ENCODE measurements at regions not wholly inside any gene's neighbourhood (a gene's known extent, or its start where the extent isn't known, plus 50 kb on each side); places are given as distances from the start of the nearest gene placed in this dataset.
"Not testable (repeated sequence)": the region's sequence is repeated elsewhere in the genome, so short reads cannot be mapped to it uniquely, and the experiment has no call there.

GRCh38 chr12:58310809-58311622, 369.6 kb downstream of the ATP23 start:
- peak; percentile 7 for DNase-seq (ENCODE audit: low spot score)

DNA sequence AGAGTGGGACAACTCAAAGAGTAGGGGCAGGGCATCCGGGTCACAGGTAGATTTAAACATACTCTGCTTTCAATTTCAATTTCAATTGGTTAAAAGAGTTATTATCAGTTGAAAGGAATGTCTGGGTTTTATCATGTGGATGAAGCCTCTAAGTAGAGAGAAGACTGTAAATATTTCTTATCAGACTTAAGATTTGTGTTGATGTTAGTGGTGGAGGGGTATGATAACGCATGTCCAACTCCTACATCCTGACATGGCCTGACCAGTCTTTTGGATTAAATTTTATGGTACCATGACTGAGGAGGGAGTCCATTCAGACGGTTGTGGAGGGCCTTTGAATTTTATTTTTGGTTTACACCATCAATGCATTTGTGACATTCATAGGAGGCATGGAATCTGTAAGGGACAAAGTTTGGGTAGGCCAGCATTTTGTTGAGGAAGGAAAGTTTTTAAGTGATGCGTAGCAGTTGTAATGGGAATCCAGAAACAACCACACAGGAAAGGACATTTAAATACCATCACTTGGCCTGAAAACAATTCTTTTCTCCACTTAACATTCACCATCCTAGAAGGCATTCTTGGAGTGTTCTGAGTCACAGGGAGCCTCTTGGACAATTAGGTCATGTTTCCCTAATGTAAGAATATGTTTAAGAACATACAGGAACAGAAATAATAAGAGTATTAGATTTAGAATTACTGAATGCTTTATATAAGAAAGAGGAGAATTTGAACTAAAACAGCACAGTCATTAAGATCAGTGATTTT, 371.9 kb downstream of the ATP23 start:
- no peak for DNase-seq (ENCODE audit: low spot score)

GRCh38 chr12:58314610-58315009, 373.2 kb downstream of the ATP23 start:
- DNase-seq (ENCODE audit: low spot score): no peak

- no peak for DNase-seq (ENCODE audit: low spot score)
Observed at GRCh38 chr12:58316926-58317325, 375.6 kb downstream of the ATP23 start.

GRCh38 chr12:58321414-58321813, 380.0 kb downstream of the ATP23 start:
- no peak for DNase-seq (ENCODE audit: low spot score)

GRCh38 chr12:58323676-58324075, 382.3 kb downstream of the ATP23 start:
- no peak for DNase-seq (ENCODE audit: low spot score)

- no peak for DNase-seq (ENCODE audit: low spot score)
Observed at GRCh38 chr12:58325561-58325960, 384.2 kb downstream of the ATP23 start.

DNA sequence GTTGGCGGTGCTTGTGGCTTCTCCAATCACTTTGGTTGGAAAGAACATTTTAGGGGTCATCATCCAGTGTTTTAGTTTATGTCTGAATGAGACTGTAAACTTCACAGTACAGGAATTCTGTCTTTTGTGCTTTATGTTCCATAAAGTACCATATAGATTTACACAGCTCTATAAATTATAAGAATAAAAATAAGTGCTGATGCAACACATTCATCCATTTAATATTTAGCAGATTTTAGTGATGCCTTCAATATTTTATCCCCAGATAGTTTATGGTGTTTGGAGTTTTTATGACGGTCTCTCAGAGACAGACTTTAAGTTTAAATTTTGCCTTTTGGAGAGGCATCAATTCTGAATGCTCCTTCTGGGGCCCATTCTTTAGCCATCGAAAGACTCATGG, 385.2 kb downstream of the ATP23 start:
- no peak for DNase-seq (ENCODE audit: low spot score)

GRCh38 chr12:58336581-58337242, 395.3 kb downstream of the ATP23 start:
- DNase-seq (ENCODE audit: low spot score): not testable (repeated sequence)

GRCh38 chr12:58337539-58337938, 396.2 kb downstream of the ATP23 start:
- DNase-seq (ENCODE audit: low spot score): not testable (repeated sequence)

DNA sequence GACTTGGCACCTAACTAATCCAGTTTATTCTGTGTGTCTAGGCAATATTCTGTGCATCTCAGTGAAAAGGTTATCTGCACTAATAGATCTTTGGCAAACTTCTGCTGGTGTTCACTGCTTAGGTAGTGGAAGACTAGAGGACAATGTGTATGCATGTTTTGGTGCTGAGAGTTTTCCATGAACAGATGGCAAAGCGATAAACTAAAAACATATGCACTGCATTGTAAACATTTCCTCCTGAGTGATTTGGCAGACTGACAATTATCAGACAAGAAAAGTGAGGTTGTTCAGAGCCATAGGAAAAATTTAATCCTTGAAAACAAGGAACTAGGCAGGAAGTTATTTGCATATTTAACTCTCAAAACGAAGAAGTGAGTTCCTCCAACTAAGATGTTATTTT, 400.4 kb downstream of the ATP23 start:
- no peak for DNase-seq (ENCODE audit: low spot score)

DNA sequence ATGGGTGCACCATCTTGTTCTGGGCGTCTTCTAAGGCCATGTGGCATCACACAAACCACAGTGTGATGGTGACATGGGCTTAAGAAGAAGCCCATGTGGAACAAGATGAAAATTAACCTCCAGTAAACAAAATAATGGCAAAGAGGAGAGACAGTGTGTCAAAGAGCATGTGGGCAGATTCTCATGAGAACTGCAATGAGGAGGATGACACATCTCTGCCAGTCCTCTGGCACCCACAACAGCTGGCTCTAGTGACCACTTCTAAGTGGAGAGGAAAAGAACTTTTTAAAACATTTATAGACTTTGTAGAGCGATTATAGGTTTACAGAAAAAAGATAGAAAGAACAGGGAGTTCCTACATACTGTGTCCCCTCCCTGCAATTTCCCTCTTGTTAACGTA, 401.4 kb downstream of the ATP23 start:
- DNase-seq (ENCODE audit: low spot score): no peak

DNA sequence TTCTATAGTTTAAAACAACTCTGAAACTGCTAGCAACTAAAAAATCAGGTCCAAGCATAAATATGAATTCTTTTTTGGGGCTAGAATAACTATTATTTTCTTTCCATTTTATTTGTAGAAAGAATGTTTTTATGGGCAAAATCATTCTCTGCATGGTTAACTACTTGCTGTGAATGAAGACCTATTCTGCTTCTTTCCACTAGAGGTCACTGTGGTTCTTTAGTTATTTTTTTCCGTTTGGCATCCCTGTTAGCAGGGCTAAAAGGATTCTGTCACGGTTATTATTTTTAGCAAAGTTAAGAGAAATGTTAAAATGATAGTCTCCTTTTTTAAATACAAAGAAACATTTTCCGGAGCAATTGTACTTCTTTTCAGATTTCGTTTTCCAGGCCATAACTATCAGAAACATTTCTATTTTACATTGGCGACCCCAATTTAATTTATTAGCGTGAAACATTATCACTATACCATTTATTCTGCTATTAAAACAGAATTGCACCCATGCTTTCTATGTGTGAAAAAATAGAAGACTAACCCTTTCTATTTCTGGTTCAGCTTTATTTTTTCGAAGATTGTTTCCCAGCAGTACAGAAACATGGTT, 404.8 kb downstream of the ATP23 start:
- DNase-seq (ENCODE audit: low spot score): peak; percentile 26

GRCh38 chr12:58347188-58347587, 405.8 kb downstream of the ATP23 start:
- no peak for DNase-seq (ENCODE audit: low spot score)

DNA sequence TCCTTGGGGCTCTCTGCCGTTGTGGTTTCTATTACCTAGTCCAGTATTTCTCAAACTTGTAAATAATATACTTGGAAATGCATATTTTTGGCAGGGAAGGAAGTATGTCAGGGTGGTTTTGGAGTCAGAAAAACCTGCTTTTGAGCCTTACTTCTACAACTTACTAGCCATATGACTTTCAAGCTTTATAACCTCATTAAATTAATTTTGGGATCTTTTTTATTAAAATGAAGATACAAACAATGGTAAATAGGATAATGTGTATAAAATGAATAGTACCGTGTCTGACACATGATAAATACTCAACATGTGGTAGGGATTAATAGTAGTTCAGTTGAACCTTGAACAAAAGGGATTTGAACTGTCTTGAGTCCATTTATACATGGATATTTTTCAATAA, 406.3 kb downstream of the ATP23 start:
- no peak for DNase-seq (ENCODE audit: low spot score)

DNA sequence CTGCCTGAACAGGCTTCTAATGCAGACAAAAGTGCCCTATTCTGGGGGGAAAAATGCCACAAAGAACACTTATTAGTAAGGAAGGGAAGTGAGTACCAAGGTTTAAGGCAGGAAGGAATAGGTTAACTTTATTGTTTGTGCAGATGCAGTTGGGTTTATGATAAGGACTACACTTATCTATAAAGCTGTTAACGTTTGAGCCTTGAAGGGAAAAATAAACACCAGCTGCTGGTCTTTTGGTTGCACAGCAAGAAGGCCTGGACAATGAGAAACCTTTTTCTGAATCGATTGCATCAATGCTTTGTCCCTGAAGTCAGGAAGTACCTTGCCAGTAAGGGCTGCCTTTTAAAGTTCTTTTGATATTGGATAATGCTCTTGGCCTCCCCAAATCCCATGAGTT, 407.8 kb downstream of the ATP23 start:
- no peak for DNase-seq (ENCODE audit: low spot score)

DNA sequence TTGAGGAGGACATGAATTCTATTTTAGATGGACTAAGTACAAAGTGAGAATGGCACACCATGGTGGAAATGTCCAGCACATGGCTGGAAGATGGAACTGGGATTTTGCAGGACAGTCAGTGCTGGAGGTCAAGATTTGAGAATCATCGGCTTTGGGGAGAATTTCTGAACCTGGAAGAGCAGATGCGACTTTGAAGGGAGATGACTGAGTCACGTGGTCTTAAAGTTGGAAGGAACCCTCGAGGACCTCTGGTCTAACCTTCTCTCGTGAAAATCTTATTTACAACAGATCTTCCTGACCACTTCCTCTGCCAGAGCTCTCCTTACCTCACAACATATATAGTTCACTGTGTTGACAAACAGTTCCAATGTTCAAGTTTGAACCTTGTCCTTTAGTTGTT, 415.4 kb downstream of the ATP23 start:
- DNase-seq (ENCODE audit: low spot score): no peak

GRCh38 chr12:58357511-58357910, 416.1 kb downstream of the ATP23 start:
- no peak for DNase-seq (ENCODE audit: low spot score)

DNA sequence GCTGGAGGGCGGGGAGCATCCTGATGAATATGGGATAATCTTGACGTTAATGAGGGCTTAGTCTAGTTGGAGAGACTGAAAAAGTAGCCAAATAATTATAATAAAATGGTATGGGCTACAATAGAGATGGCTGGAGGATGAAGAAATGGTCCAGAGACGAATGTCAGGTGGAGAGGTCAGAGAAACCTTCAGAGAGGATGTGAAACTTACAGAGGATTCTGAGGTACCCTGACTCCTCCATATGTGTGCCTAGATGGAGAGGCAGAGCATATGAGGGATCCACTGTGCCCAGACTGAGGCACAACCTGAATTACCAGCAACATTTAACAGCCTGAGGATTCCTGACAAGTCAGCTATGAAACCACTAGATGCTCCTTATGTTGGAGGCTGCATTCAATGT, 417.0 kb downstream of the ATP23 start:
- no peak for DNase-seq (ENCODE audit: low spot score)

DNA sequence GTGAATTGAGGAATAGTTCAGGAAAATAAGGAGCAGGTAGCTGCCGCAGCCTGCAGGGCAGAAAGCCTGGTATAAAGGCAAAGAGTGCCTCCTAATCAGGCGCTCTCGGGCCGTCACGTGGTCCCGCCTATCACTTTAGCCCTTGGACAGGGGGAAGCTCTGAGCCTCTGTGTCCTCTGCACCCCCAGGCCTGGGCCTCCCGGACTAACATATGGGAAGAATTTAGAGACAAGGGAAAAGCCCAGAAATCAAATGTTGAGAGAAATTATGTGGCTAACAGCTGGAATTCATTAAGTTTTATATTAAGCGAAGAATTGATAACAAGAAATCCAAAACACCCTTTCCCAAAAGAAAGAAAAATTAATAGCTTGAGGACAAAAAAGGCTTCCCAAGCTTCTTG, 417.7 kb downstream of the ATP23 start:
- DNase-seq (ENCODE audit: low spot score): no peak

- no peak for DNase-seq (ENCODE audit: low spot score)
Observed at GRCh38 chr12:58361056-58361455, 419.7 kb downstream of the ATP23 start.

DNA sequence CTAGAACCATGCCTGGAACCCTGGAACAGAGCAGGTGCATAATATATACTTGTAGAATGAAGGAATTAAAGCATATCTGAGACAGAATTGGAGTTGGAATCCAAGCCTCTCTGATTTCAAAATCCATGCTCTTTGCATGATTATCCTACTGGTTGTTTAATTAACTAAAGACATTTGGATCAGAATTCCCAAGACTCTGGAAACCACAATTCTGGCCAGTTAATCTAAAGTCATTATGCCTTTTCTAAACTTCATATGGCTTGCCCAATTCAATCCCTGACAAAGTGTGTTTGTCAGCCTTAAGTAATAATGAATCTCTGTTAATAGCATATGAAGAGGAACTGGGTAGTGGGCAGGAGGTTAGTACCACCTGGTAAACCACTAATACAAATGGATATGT, 422.6 kb downstream of the ATP23 start:
- DNase-seq (ENCODE audit: low spot score): no peak

Measured in HuH-7 (cell line).